ENCODE measurements at regions not wholly inside any gene's neighbourhood (a gene's known extent, or its start where the extent isn't known, plus 50 kb on each side); places are given as distances from the start of the nearest gene placed in this dataset.
"Not testable (repeated sequence)": the region's sequence is repeated elsewhere in the genome, so short reads cannot be mapped to it uniquely, and the experiment has no call there.

GRCh38 chr9:78172610-78173009 is 63.3 kb upstream of the CEP78 start:
- not testable (repeated sequence) for FAIRE-seq

- no peak for FAIRE-seq
Measured at GRCh38 chr9:78171651-78172050, 64.2 kb upstream of the CEP78 start.

GRCh38 chr9:78169125-78169524 is 66.8 kb upstream of the CEP78 start:
- FAIRE-seq, result no peak

- no peak for FAIRE-seq
Measured at GRCh38 chr9:78167356-78167755, 68.5 kb upstream of the CEP78 start.

- no peak for FAIRE-seq
Measured at GRCh38 chr9:78163834-78164233, 72.0 kb upstream of the CEP78 start.

- FAIRE-seq, result no peak
Measured at GRCh38 chr9:78158286-78158685, 77.6 kb upstream of the CEP78 start.

GRCh38 chr9:78150983-78151356 is 84.9 kb upstream of the CEP78 start:
- no peak for FAIRE-seq

- no peak for FAIRE-seq
Measured at GRCh38 chr9:78150312-78150982, 85.4 kb upstream of the CEP78 start.

GRCh38 chr9:78149702-78150291 is 86.1 kb upstream of the CEP78 start:
- no peak for FAIRE-seq

GRCh38 chr9:78146241-78146640 is 89.6 kb upstream of the CEP78 start:
- no peak for FAIRE-seq

GRCh38 chr9:78144663-78145377 is 91.1 kb upstream of the CEP78 start:
- FAIRE-seq, result no peak

GRCh38 chr9:78144008-78144381 is 91.9 kb upstream of the CEP78 start:
- no peak for FAIRE-seq

- FAIRE-seq, result no peak
Measured at GRCh38 chr9:78143281-78144007, 92.4 kb upstream of the CEP78 start.

GRCh38 chr9:78142264-78142663 is 93.6 kb upstream of the CEP78 start:
- not testable (repeated sequence) for FAIRE-seq

- no peak for FAIRE-seq
Measured at GRCh38 chr9:78133751-78134150, 102.1 kb upstream of the CEP78 start.

- no peak for FAIRE-seq
Measured at GRCh38 chr9:78132701-78133058, 101.1 kb upstream of the GNAQ start.

- FAIRE-seq, result no peak
Measured at GRCh38 chr9:78131969-78132700, 100.5 kb upstream of the GNAQ start.

GRCh38 chr9:78130853-78131252 is 99.2 kb upstream of the GNAQ start:
- FAIRE-seq, result no peak

- FAIRE-seq, result no peak
Measured at GRCh38 chr9:78130004-78130403, 98.4 kb upstream of the GNAQ start.

GRCh38 chr9:78127279-78128225 is 95.9 kb upstream of the GNAQ start:
- no peak for FAIRE-seq

- no peak for FAIRE-seq
Measured at GRCh38 chr9:78123808-78124207, 92.2 kb upstream of the GNAQ start.

- no peak for FAIRE-seq
Measured at GRCh38 chr9:78122631-78123030, 91.0 kb upstream of the GNAQ start.

Data from colon (tissue), 2 donors.